ENCODE measurements at regions not wholly inside any gene's neighbourhood (a gene's known extent, or its start where the extent isn't known, plus 50 kb on each side); places are given as distances from the start of the nearest gene placed in this dataset.

DNA sequence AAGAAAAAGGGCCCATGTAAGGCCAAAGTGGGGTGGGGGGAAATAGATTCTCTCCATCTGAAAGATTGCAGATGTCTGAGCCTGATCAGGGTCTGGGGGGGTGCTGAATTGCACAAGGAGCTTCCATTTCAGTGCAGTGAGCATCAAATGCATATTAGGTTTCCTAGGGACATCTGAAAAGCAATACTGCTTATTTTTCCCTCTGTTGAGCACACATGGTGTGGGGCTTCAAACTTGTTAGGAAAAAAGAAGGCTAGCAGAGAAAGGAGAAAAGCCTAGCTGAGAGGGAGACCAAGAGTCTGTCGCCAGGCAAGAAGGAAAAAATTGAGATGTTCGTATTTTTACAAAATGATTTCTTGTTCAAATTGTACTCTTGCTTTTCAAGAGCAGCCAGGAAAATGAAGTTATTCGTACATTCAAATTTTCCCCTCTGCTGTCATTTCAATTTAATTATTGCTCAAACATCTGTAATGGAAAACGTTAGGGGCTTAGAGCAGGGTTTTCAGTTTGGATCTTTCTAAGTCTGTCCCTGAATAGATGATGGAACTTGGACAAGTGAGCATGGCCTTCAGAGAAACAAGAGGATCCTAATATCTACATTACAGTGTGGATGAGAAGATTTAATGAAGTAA lies 191.9 kb upstream of the GAS1 start:
- TF ChIP-seq POLR2AphosphoS5 (IDR thresholded peaks at IDR 0.05; ENCODE audit: low read depth, low read length) = no peak
- no peak for TF ChIP-seq SP1 (IDR thresholded peaks at IDR 0.05; ENCODE audit: low read depth)
- TF ChIP-seq EZH2phosphoT487 (IDR thresholded peaks at IDR 0.05; ENCODE audit: borderline replicate concordance) = no peak
- TF ChIP-seq EZH2 (IDR thresholded peaks at IDR 0.05) = no peak
- no peak for TF ChIP-seq JUND (IDR thresholded peaks at IDR 0.05)
- TF ChIP-seq POLR2A (IDR thresholded peaks at IDR 0.05; ENCODE audit: borderline replicate concordance, extremely low read depth, insufficient read depth, insufficient read length) = no peak
- TF ChIP-seq, protein P1, sequence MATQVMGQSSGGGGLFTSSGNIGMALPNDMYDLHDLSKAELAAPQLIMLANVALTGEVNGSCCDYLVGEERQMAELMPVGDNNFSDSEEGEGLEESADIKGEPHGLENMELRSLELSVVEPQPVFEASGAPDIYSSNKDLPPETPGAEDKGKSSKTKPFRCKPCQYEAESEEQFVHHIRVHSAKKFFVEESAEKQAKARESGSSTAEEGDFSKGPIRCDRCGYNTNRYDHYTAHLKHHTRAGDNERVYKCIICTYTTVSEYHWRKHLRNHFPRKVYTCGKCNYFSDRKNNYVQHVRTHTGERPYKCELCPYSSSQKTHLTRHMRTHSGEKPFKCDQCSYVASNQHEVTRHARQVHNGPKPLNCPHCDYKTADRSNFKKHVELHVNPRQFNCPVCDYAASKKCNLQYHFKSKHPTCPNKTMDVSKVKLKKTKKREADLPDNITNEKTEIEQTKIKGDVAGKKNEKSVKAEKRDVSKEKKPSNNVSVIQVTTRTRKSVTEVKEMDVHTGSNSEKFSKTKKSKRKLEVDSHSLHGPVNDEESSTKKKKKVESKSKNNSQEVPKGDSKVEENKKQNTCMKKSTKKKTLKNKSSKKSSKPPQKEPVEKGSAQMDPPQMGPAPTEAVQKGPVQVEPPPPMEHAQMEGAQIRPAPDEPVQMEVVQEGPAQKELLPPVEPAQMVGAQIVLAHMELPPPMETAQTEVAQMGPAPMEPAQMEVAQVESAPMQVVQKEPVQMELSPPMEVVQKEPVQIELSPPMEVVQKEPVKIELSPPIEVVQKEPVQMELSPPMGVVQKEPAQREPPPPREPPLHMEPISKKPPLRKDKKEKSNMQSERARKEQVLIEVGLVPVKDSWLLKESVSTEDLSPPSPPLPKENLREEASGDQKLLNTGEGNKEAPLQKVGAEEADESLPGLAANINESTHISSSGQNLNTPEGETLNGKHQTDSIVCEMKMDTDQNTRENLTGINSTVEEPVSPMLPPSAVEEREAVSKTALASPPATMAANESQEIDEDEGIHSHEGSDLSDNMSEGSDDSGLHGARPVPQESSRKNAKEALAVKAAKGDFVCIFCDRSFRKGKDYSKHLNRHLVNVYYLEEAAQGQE (IDR thresholded peaks at IDR 0.05; ENCODE audit: low read depth) = no peak
- TF ChIP-seq, protein P2, sequence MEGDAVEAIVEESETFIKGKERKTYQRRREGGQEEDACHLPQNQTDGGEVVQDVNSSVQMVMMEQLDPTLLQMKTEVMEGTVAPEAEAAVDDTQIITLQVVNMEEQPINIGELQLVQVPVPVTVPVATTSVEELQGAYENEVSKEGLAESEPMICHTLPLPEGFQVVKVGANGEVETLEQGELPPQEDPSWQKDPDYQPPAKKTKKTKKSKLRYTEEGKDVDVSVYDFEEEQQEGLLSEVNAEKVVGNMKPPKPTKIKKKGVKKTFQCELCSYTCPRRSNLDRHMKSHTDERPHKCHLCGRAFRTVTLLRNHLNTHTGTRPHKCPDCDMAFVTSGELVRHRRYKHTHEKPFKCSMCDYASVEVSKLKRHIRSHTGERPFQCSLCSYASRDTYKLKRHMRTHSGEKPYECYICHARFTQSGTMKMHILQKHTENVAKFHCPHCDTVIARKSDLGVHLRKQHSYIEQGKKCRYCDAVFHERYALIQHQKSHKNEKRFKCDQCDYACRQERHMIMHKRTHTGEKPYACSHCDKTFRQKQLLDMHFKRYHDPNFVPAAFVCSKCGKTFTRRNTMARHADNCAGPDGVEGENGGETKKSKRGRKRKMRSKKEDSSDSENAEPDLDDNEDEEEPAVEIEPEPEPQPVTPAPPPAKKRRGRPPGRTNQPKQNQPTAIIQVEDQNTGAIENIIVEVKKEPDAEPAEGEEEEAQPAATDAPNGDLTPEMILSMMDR (IDR thresholded peaks at IDR 0.05 in 2 of 3, conservative IDR thresholded peaks at IDR 0.05 in 1 of 3; ENCODE audit: borderline replicate concordance in 1 of 3, insufficient read depth in 1 of 3, low read depth in 2 of 3, low read length in 2 of 3) = no peak
- TF ChIP-seq CBX3 (IDR thresholded peaks at IDR 0.05; ENCODE audit: low read depth) = no peak
- TF ChIP-seq, protein P3, sequence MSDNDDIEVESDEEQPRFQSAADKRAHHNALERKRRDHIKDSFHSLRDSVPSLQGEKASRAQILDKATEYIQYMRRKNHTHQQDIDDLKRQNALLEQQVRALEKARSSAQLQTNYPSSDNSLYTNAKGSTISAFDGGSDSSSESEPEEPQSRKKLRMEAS (IDR thresholded peaks at IDR 0.05) = no peak
- TF ChIP-seq TCF7L2 (IDR thresholded peaks at IDR 0.05; ENCODE audit: borderline replicate concordance, extremely low read depth, insufficient read depth, insufficient read length) = no peak
- no peak for TF ChIP-seq SIN3A (IDR thresholded peaks at IDR 0.05; ENCODE audit: low read depth)

Measured in HCT116 (cell line).